ENCODE measurements at regions not wholly inside any gene's neighbourhood (a gene's known extent, or its start where the extent isn't known, plus 50 kb on each side); places are given as distances from the start of the nearest gene placed in this dataset.
"Not testable (repeated sequence)": the region's sequence is repeated elsewhere in the genome, so short reads cannot be mapped to it uniquely, and the experiment has no call there.

DNA sequence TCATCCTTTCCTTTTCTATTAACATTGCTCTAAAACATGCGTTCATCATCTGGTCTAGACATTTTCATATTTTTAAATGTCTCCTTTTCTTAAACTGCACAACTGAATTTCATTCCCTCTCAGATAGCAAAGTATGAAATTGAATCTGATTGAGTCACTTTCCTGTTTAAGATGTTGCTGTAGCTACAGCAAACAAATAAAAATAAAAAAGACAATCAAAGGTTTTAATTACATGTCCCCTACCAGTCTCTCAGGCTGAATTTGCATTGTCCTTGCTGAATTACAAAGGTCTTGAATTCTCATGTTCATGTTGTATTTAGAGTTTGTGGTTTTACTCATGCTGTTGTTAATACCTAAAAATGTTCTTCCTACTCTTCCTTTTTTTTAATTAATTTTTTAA is 537.9 kb upstream of the LRATD1 start:
- CTCF ChIA-PET (ENCODE audit: unreplicated experiment) = no interaction called here
- intact Hi-C loops (cut with micrococcal nuclease; ENCODE audit: unreplicated experiment) = no loop called here

DNA sequence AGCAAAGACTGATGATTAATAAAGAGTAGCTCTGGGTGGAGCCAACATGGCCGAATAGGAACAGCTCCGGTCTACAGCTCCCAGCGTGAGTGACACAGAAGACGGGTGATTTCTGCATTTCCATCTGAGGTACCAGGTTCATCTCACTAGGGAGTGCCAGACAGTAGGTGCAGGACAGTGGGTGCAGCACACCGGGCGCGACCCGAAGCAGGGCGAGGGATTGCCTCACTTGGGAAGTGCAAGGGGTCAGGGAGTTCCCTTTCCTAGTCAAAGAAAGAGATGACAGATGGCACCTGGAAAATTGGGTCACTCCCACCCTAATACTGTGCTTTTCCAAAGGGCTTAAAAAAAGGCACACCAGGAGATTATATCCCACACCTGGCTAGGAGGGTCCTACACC is 533.4 kb upstream of the LRATD1 start:
- H3K4me1 ChIP-seq (ENCODE audit: insufficient read depth, low read length, poor library complexity, severe bottlenecking); H3K9me2 ChIP-seq (ENCODE audit: insufficient read depth, low read length); H3K79me2 ChIP-seq (ENCODE audit: insufficient read depth, low read depth, low read length); POLR2A ChIA-PET; H3K36me3 ChIP-seq (ENCODE audit: insufficient read depth, low read length); H3K27ac ChIP-seq (ENCODE audit: low read depth, low read length, poor library complexity, severe bottlenecking); intact Hi-C loops (cut with micrococcal nuclease; ENCODE audit: unreplicated experiment); H3K4me2 ChIP-seq (ENCODE audit: low read length); H4K20me1 ChIP-seq (ENCODE audit: insufficient read depth, low read length); DNase-seq (ENCODE audit: low spot score); CTCF ChIA-PET (ENCODE audit: unreplicated experiment); H3K9me3 ChIP-seq (ENCODE audit: low read length); H3K4me3 ChIP-seq (ENCODE audit: low read depth, low read length, poor library complexity, severe bottlenecking); H2AFZ ChIP-seq (ENCODE audit: low read length); BruUV-seq (replicated peaks): not testable (repeated sequence)

More for the DNA sequence above, 537.9 kb upstream of the LRATD1 start:
- H3K4me1 ChIP-seq (ENCODE audit: insufficient read depth, low read length, poor library complexity, severe bottlenecking) = no peaks in the 10 kb centered on the region
- no peak for TF ChIP-seq EZH2phosphoT487 (IDR thresholded peaks at IDR 0.05; ENCODE audit: borderline replicate concordance, low read depth, low read length)
- TF ChIP-seq, protein P1, sequence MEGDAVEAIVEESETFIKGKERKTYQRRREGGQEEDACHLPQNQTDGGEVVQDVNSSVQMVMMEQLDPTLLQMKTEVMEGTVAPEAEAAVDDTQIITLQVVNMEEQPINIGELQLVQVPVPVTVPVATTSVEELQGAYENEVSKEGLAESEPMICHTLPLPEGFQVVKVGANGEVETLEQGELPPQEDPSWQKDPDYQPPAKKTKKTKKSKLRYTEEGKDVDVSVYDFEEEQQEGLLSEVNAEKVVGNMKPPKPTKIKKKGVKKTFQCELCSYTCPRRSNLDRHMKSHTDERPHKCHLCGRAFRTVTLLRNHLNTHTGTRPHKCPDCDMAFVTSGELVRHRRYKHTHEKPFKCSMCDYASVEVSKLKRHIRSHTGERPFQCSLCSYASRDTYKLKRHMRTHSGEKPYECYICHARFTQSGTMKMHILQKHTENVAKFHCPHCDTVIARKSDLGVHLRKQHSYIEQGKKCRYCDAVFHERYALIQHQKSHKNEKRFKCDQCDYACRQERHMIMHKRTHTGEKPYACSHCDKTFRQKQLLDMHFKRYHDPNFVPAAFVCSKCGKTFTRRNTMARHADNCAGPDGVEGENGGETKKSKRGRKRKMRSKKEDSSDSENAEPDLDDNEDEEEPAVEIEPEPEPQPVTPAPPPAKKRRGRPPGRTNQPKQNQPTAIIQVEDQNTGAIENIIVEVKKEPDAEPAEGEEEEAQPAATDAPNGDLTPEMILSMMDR (conservative IDR thresholded peaks at IDR 0.05; ENCODE audit: low read length) = no peak
- no peak for DNase-seq (ENCODE audit: low spot score)
- H2AFZ ChIP-seq (ENCODE audit: low read length) = no peak overlapping the region
- H3K4me2 ChIP-seq (ENCODE audit: low read length) = no peak overlapping the region
- no peak overlapping the region for H3K27ac ChIP-seq (ENCODE audit: low read depth, low read length, poor library complexity, severe bottlenecking)
- no TSS peak for BruUV-seq (replicated peaks)
- no peaks in the 10 kb centered on the region for H4K20me1 ChIP-seq (ENCODE audit: insufficient read depth, low read length)
- no peaks in the 10 kb centered on the region for H3K9me3 ChIP-seq (ENCODE audit: low read length)
- POLR2A ChIA-PET = no interaction called here
- H3K36me3 ChIP-seq (ENCODE audit: insufficient read depth, low read length) = no peaks in the 10 kb centered on the region
- no peak overlapping the region for H3K4me3 ChIP-seq (ENCODE audit: low read depth, low read length, poor library complexity, severe bottlenecking)
- no peaks in the 10 kb centered on the region for H3K79me2 ChIP-seq (ENCODE audit: insufficient read depth, low read depth, low read length)
- H3K9me2 ChIP-seq (ENCODE audit: insufficient read depth, low read length) = no peaks in the 10 kb centered on the region

GRCh38 chr2:14114275-14114674 is 518.2 kb upstream of the LRATD1 start:
- POLR2A ChIA-PET = interaction anchor here (0.6 kb wide), 1 partner anchor 86 kb away, joined by 11 read pairs; no protein-coding TSS in a partner anchor
- no peak for DNase-seq (ENCODE audit: low spot score)
- CTCF ChIA-PET (ENCODE audit: unreplicated experiment) = no interaction called here
- Histone ChIP-seq H3K9me3 (ENCODE audit: low read length) (no peaks in the 10 kb centered on the region), H3K4me1 (ENCODE audit: insufficient read depth, low read length, poor library complexity, severe bottlenecking) (no peaks in the 10 kb centered on the region), H3K27ac (ENCODE audit: low read depth, low read length, poor library complexity, severe bottlenecking) (no peak overlapping the region), H3K79me2 (ENCODE audit: insufficient read depth, low read depth, low read length) (no peaks in the 10 kb centered on the region), H3K4me3 (ENCODE audit: low read depth, low read length, poor library complexity, severe bottlenecking) (no peak overlapping the region), H3K4me2 (ENCODE audit: low read length) (no peak overlapping the region), H3K36me3 (ENCODE audit: insufficient read depth, low read length) (no peaks in the 10 kb centered on the region), H3K9me2 (ENCODE audit: insufficient read depth, low read length) (peaks cover 4% of the 10 kb centered on the region; the same call in 1 of the 2 replicates), H2AFZ (ENCODE audit: low read length) (no peak overlapping the region), H4K20me1 (ENCODE audit: insufficient read depth, low read length) (no peaks in the 10 kb centered on the region)
- TF ChIP-seq, protein P1 (conservative IDR thresholded peaks at IDR 0.05; ENCODE audit: low read length) = no peak
- no peak for TF ChIP-seq EZH2phosphoT487 (IDR thresholded peaks at IDR 0.05; ENCODE audit: borderline replicate concordance, low read depth, low read length)
- BruUV-seq (replicated peaks) = no TSS peak
- intact Hi-C loops (cut with micrococcal nuclease; ENCODE audit: unreplicated experiment) = no loop called here
